HepG2 (cell line): ENCODE measurements at regions not wholly inside any gene's neighbourhood (a gene's known extent, or its start where the extent isn't known, plus 50 kb on each side); places are given as distances from the start of the nearest gene placed in this dataset.

Experiments used
- ATAC-seq: fragments of 200-7000 bp; cut with Tn5 transposase; 3 replicates; pipeline ENCODE4 v1.9.1; 2020; ENCODE audit warnings: mild to moderate bottlenecking, moderate library complexity
- BruUV-seq: library from RNA; stranded (reverse); fragments of 400-500 nt; replicated peaks from 2 replicates; lab custom pipeline; 2021; lab: Mats Ljungman, UMichigan
- CTCF ChIA-PET: fragments of 300-600 bp; formaldehyde crosslinking; extraction: SDS; loops from one replicate; lab custom pipeline; 2021; ENCODE audit warnings: low total read pairs, inconsistent platforms, low intra/inter-chr PET ratio; lab: Yijun Ruan, JAX
- POLR2A ChIA-PET: fragments of 350-600 bp; sonication (Branson Sonifier 250); formaldehyde crosslinking; loops from one replicate; lab custom pipeline; 2020; ENCODE audit warnings: antibody characterized with exemption, inconsistent platforms; lab: Yijun Ruan, JAX
- DNase-seq: peaks from one replicate; pipeline ENCODE4 v3.0.0-alpha.2; 2015; ENCODE audit warnings: low spot score
- FAIRE-seq: peaks from 3 replicates; lab custom pipeline; 2011; peaks lifted over from hg19 to GRCh38; lab: Jason Lieb, UNC
- H2AFZ ChIP-seq: one replicate; pipeline ENCODE4 v1.6.1; 2011; ENCODE audit warnings: low read length, inconsistent platforms
- H3K27ac ChIP-seq: fragments of 300-600 bp; 3 replicates; pipeline ENCODE4 v1.8.0; 2011; ENCODE audit warnings: mixed run types, mild to moderate bottlenecking, mixed read lengths, low read length, inconsistent platforms; ENCODE audit not compliant: insufficient read depth; ENCODE audit errors: extremely low read length
- H3K27me3 ChIP-seq, 2 experiments: fragments of 200-600 bp in 1 of 2; 2 replicates in 1 of 2; 3 replicates in 1 of 2; pipeline versions ENCODE4 v1.6.0 to v1.8.0; 2011; ENCODE audit warnings: low read length in 2 of 2, mild to moderate bottlenecking in 2 of 2, moderate library complexity in 2 of 2, inconsistent platforms in 1 of 2; ENCODE audit not compliant: insufficient read depth in 2 of 2, control insufficient read depth in 1 of 2
- H3K36me3 ChIP-seq, 2 experiments: fragments of 200-600 bp in 1 of 2; replicated peaks in 1 of 2; 2 replicates in 1 of 2; 3 replicates in 1 of 2; pipeline versions ENCODE4 v1.5.1 to v1.8.0; 2011; ENCODE audit warnings: low read length in 2 of 2, inconsistent platforms in 1 of 2; ENCODE audit not compliant: insufficient read depth in 2 of 2, control insufficient read depth in 1 of 2
- H3K4me1 ChIP-seq: 2 replicates; pipeline ENCODE4 v1.5.1; 2012; ENCODE audit warnings: low read length, inconsistent platforms; ENCODE audit not compliant: insufficient read depth
- H3K4me2 ChIP-seq: 2 replicates; pipeline ENCODE4 v1.6.0; 2011; ENCODE audit warnings: low read depth, low read length, inconsistent platforms
- H3K4me3 ChIP-seq, 3 experiments: fragments of 200-600 bp in 1 of 3; sonication (generic), shearing (Covaris generic) in 1 of 3; replicated peaks in 1 of 3; 2 replicates each; pipeline ENCODE4 v1.5.1; 2011 to 2016; ENCODE audit warnings: low read length in 3 of 3, inconsistent platforms in 2 of 3, low read depth in 2 of 3, mild to moderate bottlenecking in 2 of 3, control low read depth in 1 of 3, mixed read lengths in 1 of 3; ENCODE audit not compliant: insufficient read depth in 1 of 3
- H3K79me2 ChIP-seq: one replicate; pipeline ENCODE4 v1.6.1; 2011; ENCODE audit warnings: low read length, inconsistent platforms; ENCODE audit not compliant: insufficient read depth
- H3K9ac ChIP-seq: 2 replicates; pipeline ENCODE4 v1.6.0; 2011; ENCODE audit warnings: mild to moderate bottlenecking, low read depth, low read length, inconsistent platforms; ENCODE audit not compliant: insufficient read depth
- H3K9me3 ChIP-seq: 2 replicates; pipeline ENCODE4 v1.5.1; 2012; ENCODE audit warnings: mild to moderate bottlenecking, low read length
- H4K20me1 ChIP-seq: 2 replicates; pipeline ENCODE4 v1.6.0; 2011; ENCODE audit warnings: inconsistent platforms, mild to moderate bottlenecking, low read length, moderate library complexity; ENCODE audit not compliant: insufficient read depth
- ETV6 ChIP-seq: sonication (generic); formaldehyde crosslinking; conservative IDR thresholded peaks from 2 replicates; pipeline ENCODE4 v1.4.0; 2020; ENCODE audit warnings: missing genetic modification reagents
- FOXK1 ChIP-seq: sonication (generic); formaldehyde crosslinking; IDR thresholded peaks from 2 replicates; pipeline ENCODE4 v1.4.0; 2020; ENCODE audit warnings: low read depth, missing genetic modification reagents, borderline replicate concordance
- GMEB2 ChIP-seq: IDR thresholded peaks from 2 replicates; pipeline ENCODE4 v1.6.1; 2016; ENCODE audit warnings: missing biosample characterization, missing genetic modification reagents, low read depth
- GZF1 ChIP-seq: sonication (generic); formaldehyde crosslinking; IDR thresholded peaks from 2 replicates; pipeline ENCODE4 v1.5.1; 2020; ENCODE audit warnings: mild to moderate bottlenecking, missing genetic modification reagents
- KAT8 ChIP-seq: IDR thresholded peaks from 2 replicates; pipeline ENCODE4 v1.6.1; 2016; ENCODE audit warnings: missing genetic modification reagents, missing compliant biosample characterization
- TBX2 ChIP-seq: sonication (generic); formaldehyde crosslinking; IDR thresholded peaks from 2 replicates; pipeline ENCODE4 v1.5.0; 2020; ENCODE audit warnings: missing genetic modification reagents, mild to moderate bottlenecking, borderline replicate concordance
- THYN1 ChIP-seq: sonication (generic); formaldehyde crosslinking; IDR thresholded peaks from 2 replicates; pipeline ENCODE4 v1.8.1; 2023; ENCODE audit warnings: low read depth, mild to moderate bottlenecking, moderate library complexity, missing genetic modification reagents, borderline replicate concordance
- ZEB1 ChIP-seq: IDR thresholded peaks from 2 replicates; pipeline ENCODE4 v1.6.1; 2012; ENCODE audit warnings: mild to moderate bottlenecking, low read depth, inconsistent platforms; ENCODE audit not compliant: insufficient replicate concordance
- ZFAT ChIP-seq: sonication (generic); formaldehyde crosslinking; conservative IDR thresholded peaks from 2 replicates; pipeline ENCODE4 v1.8.1; 2023; ENCODE audit warnings: missing genetic modification reagents, inconsistent platforms
- ZNF329 ChIP-seq: sonication (generic); formaldehyde crosslinking; IDR thresholded peaks from 2 replicates; pipeline ENCODE4 v1.9.0; 2021; ENCODE audit warnings: low read depth, mild to moderate bottlenecking, missing genetic modification reagents
- ZNF513 ChIP-seq: sonication (generic); formaldehyde crosslinking; conservative IDR thresholded peaks from 2 replicates; pipeline ENCODE4 v1.5.0; 2020; ENCODE audit warnings: missing genetic modification reagents
- WGBS: methylation state at CpG from one replicate; pipeline ENCODE4 v1.1.6; 2017; ENCODE audit warnings: low lambda C conversion rate; 5-methylcytosine and 5-hydroxymethylcytosine counted together
- in situ Hi-C: cut with HindIII; loops from 2 replicates; pipeline ENCODE4 v1.10.0; 2017; ENCODE audit warnings: low pct_unique_long_range_greater_than_20kb; ENCODE audit not compliant: extremely low pct_ligation_motif_present
- intact Hi-C: fragments of 100-400 bp; cut with micrococcal nuclease; formaldehyde crosslinking; loops from one replicate; pipeline ENCODE4 v1.10.0; 2022; ENCODE audit not compliant: unreplicated experiment
- TF ChIP-seq, protein P1 (sequence below): sonication (generic); formaldehyde crosslinking; IDR thresholded peaks from 2 replicates; pipeline ENCODE4 v1.8.0; 2022; ENCODE audit warnings: mild to moderate bottlenecking, missing genetic modification reagents, moderate library complexity
- TF ChIP-seq, protein P2 (sequence below): sonication (generic); formaldehyde crosslinking; IDR thresholded peaks from 2 replicates; pipeline ENCODE4 v1.4.0; 2020; ENCODE audit warnings: missing genetic modification reagents

- Histone ChIP-seq H3K27ac (no peak overlapping the region), H3K4me1 (peaks cover 47% of the 10 kb centered on the region), H3K9ac (no peak overlapping the region), H3K79me2 (no peaks in the 10 kb centered on the region)
- CTCF ChIA-PET: no interaction called here
- WGBS: 25% methylated on average over 1 of the region's 1 CpG
- intact Hi-C loops: no loop called here
- POLR2A ChIA-PET: no interaction called here
- no peak for FAIRE-seq
- TF ChIP-seq ZNF513: no peak
- TF ChIP-seq, protein P1, sequence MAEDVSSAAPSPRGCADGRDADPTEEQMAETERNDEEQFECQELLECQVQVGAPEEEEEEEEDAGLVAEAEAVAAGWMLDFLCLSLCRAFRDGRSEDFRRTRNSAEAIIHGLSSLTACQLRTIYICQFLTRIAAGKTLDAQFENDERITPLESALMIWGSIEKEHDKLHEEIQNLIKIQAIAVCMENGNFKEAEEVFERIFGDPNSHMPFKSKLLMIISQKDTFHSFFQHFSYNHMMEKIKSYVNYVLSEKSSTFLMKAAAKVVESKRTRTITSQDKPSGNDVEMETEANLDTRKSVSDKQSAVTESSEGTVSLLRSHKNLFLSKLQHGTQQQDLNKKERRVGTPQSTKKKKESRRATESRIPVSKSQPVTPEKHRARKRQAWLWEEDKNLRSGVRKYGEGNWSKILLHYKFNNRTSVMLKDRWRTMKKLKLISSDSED (CRISPR knock-in tag): no peak
- no peak for TF ChIP-seq ETV6 (CRISPR knock-in tag)
- TF ChIP-seq ZFAT (CRISPR knock-in tag): no peak
- TF ChIP-seq FOXK1 (CRISPR knock-in tag): no peak
- TF ChIP-seq ZNF329 (CRISPR knock-in tag): no peak
- no peak for TF ChIP-seq GMEB2 (CRISPR knock-in tag)
- TF ChIP-seq THYN1 (CRISPR knock-in tag): no peak
- TF ChIP-seq TBX2 (CRISPR knock-in tag): no peak
- no peak for TF ChIP-seq KAT8 (CRISPR knock-in tag)
- TF ChIP-seq, protein P2, sequence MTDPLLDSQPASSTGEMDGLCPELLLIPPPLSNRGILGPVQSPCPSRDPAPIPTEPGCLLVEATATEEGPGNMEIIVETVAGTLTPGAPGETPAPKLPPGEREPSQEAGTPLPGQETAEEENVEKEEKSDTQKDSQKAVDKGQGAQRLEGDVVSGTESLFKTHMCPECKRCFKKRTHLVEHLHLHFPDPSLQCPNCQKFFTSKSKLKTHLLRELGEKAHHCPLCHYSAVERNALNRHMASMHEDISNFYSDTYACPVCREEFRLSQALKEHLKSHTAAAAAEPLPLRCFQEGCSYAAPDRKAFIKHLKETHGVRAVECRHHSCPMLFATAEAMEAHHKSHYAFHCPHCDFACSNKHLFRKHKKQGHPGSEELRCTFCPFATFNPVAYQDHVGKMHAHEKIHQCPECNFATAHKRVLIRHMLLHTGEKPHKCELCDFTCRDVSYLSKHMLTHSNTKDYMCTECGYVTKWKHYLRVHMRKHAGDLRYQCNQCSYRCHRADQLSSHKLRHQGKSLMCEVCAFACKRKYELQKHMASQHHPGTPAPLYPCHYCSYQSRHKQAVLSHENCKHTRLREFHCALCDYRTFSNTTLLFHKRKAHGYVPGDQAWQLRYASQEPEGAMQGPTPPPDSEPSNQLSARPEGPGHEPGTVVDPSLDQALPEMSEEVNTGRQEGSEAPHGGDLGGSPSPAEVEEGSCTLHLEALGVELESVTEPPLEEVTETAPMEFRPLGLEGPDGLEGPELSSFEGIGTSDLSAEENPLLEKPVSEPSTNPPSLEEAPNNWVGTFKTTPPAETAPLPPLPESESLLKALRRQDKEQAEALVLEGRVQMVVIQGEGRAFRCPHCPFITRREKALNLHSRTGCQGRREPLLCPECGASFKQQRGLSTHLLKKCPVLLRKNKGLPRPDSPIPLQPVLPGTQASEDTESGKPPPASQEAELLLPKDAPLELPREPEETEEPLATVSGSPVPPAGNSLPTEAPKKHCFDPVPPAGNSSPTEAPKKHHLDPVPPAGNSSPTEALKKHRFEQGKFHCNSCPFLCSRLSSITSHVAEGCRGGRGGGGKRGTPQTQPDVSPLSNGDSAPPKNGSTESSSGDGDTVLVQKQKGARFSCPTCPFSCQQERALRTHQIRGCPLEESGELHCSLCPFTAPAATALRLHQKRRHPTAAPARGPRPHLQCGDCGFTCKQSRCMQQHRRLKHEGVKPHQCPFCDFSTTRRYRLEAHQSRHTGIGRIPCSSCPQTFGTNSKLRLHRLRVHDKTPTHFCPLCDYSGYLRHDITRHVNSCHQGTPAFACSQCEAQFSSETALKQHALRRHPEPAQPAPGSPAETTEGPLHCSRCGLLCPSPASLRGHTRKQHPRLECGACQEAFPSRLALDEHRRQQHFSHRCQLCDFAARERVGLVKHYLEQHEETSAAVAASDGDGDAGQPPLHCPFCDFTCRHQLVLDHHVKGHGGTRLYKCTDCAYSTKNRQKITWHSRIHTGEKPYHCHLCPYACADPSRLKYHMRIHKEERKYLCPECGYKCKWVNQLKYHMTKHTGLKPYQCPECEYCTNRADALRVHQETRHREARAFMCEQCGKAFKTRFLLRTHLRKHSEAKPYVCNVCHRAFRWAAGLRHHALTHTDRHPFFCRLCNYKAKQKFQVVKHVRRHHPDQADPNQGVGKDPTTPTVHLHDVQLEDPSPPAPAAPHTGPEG: no peak
- no peak for TF ChIP-seq GZF1
- no peak for TF ChIP-seq ZEB1
- TF ChIP-seq, all 625 proteins: peak for 0
- in situ Hi-C loops: no loop called here
- Histone ChIP-seq H3K9me3 (no peaks in the 10 kb centered on the region), H2AFZ (no peak overlapping the region), H3K27me3 (no peaks in the 10 kb centered on the region; a peak in 1 of 5 replicates), H3K4me2 (no peak overlapping the region), H4K20me1 (no peaks in the 10 kb centered on the region), H3K36me3 (no peaks in the 10 kb centered on the region), H3K4me3 (no peak overlapping the region)
- no peak for ATAC-seq
- DNase-seq: no peak
- BruUV-seq: no TSS peak
Observed at GRCh38 chr3:187813198-187813597, 67.9 kb upstream of the BCL6 start.
